ENCODE measurements at regions not wholly inside any gene's neighbourhood (a gene's known extent, or its start where the extent isn't known, plus 50 kb on each side); places are given as distances from the start of the nearest gene placed in this dataset.

DNA sequence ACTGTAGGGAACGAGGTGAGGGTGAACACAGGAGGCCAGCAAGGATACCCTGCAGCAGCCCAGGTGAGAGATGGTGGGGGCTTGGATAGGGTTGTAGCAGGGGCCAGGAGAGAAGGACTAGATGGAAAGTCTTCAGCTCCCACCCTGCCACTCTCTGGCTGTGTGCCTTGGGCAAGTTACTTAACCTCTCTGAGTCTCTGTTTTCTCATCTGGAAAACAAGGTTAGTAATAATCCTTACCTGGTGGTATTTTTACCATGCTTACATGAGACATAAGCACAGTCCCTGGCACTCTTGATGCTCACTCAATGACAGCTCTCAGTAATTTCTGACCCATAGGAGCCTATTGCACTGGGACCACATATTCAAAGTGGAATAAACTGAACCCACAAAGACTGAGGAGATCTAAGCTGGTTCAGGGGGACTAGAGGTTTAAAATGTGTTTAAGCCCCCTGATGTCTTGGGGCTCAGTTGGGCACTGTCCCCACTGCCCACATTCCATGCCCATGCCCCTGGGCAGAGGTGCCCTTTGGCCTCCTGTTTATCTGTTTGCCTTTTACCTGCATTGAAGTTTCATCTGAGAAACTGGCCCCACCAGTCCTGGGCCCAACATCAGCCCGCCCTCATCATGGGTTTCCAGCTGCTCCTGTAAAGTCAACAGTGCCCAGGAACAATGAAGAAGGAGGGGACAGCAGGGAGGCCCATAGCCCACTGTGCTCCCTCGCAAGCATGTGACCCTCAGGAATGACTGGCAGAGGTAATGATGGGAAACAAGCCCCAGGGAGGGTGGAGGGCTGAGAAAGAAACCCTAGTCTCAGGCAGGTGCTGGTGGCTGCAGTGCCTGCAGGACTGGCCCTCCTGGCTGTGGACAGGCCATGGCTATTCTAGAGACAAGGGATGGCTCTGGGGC lies 104.0 kb downstream of the VEGFA start:
- Histone ChIP-seq H3K27ac (ENCODE audit: low read length) (no peak overlapping the region), H3K4me3 (ENCODE audit: low read depth in 2 of 2, low read length in 2 of 2) (no peak overlapping the region), H3K4me1 (ENCODE audit: control insufficient read depth, insufficient read depth, low read length) (no peaks in the 10 kb centered on the region), H3K9me3 (ENCODE audit: control insufficient read depth, insufficient read depth, low read depth, low read length) (no peaks in the 10 kb centered on the region), H3K36me3 (ENCODE audit: control insufficient read depth, insufficient read depth, low read length) (no peaks in the 10 kb centered on the region), H3K27me3 (ENCODE audit: control insufficient read depth, insufficient read depth, low read length) (no peaks in the 10 kb centered on the region)
- TF ChIP-seq, protein P1, sequence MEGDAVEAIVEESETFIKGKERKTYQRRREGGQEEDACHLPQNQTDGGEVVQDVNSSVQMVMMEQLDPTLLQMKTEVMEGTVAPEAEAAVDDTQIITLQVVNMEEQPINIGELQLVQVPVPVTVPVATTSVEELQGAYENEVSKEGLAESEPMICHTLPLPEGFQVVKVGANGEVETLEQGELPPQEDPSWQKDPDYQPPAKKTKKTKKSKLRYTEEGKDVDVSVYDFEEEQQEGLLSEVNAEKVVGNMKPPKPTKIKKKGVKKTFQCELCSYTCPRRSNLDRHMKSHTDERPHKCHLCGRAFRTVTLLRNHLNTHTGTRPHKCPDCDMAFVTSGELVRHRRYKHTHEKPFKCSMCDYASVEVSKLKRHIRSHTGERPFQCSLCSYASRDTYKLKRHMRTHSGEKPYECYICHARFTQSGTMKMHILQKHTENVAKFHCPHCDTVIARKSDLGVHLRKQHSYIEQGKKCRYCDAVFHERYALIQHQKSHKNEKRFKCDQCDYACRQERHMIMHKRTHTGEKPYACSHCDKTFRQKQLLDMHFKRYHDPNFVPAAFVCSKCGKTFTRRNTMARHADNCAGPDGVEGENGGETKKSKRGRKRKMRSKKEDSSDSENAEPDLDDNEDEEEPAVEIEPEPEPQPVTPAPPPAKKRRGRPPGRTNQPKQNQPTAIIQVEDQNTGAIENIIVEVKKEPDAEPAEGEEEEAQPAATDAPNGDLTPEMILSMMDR (IDR thresholded peaks at IDR 0.05), result no peak
- TF ChIP-seq POLR2AphosphoS5 (IDR thresholded peaks at IDR 0.05; ENCODE audit: low read depth, low read length) (no peak), SIN3A (IDR thresholded peaks at IDR 0.05; ENCODE audit: borderline replicate concordance, insufficient read depth, low read depth, low read length) (no peak), REST (IDR thresholded peaks at IDR 0.05; ENCODE audit: insufficient read depth in 1 of 2, low read depth in 2 of 2, low read length in 1 of 2) (no peak), TCF7L2 (IDR thresholded peaks at IDR 0.05; ENCODE audit: low read depth, low read length) (no peak)
- in situ Hi-C loops (cut with HindIII; ENCODE audit: low pct_unique_long_range_greater_than_20kb, low sequenced_read_pairs) (no loop called here), intact Hi-C loops (cut with micrococcal nuclease; ENCODE audit: unreplicated experiment) (no loop called here)
- ChIA-PET POLR2A (no interaction called here), CTCF (no interaction called here)
- DNase-seq (ENCODE audit: low read depth, low spot score) (no peak), ATAC-seq (no peak)
- BruUV-seq (replicated peaks), result no TSS peak

DNA sequence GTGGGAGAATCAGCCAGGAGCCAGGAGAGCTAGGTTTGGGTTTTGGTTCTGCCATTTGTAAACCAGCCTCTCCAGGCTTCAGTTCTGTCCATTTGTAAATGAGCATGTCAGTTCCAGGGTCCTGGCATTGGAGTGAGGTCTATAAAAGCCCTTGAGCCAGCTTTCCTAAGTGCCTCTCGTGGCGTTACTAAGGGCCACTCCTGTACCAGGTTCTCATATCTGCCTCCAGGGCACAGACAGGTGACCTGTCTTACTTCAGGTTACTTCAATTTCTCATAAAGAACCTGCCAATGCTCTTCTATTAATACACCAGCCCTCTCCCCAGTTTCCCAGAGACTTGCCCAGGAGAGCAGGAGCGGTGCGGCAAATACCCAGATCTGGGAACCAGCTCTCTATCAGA lies 101.9 kb downstream of the VEGFA start:
- no peak overlapping the region for H3K27ac ChIP-seq (ENCODE audit: low read length)
- no peak overlapping the region for H3K4me3 ChIP-seq (ENCODE audit: low read depth in 2 of 2, low read length in 2 of 2)
- no peaks in the 10 kb centered on the region for H3K27me3 ChIP-seq (ENCODE audit: control insufficient read depth, insufficient read depth, low read length)
- TF ChIP-seq TCF7L2 (IDR thresholded peaks at IDR 0.05; ENCODE audit: low read depth, low read length) (no peak), POLR2AphosphoS5 (IDR thresholded peaks at IDR 0.05; ENCODE audit: low read depth, low read length) (no peak), REST (IDR thresholded peaks at IDR 0.05; ENCODE audit: insufficient read depth in 1 of 2, low read depth in 2 of 2, low read length in 1 of 2) (no peak), SIN3A (IDR thresholded peaks at IDR 0.05; ENCODE audit: borderline replicate concordance, insufficient read depth, low read depth, low read length) (no peak)
- TF ChIP-seq, protein P1 (IDR thresholded peaks at IDR 0.05), result no peak
- in situ Hi-C loops (cut with HindIII; ENCODE audit: low pct_unique_long_range_greater_than_20kb, low sequenced_read_pairs), result no loop called here
- no peaks in the 10 kb centered on the region for H3K36me3 ChIP-seq (ENCODE audit: control insufficient read depth, insufficient read depth, low read length)
- ChIA-PET CTCF (no interaction called here), POLR2A (no interaction called here)
- H3K9me3 ChIP-seq (ENCODE audit: control insufficient read depth, insufficient read depth, low read depth, low read length), result no peaks in the 10 kb centered on the region
- no peaks in the 10 kb centered on the region for H3K4me1 ChIP-seq (ENCODE audit: control insufficient read depth, insufficient read depth, low read length)
- ATAC-seq, result no peak
- BruUV-seq (replicated peaks), result no TSS peak
- intact Hi-C loops (cut with micrococcal nuclease; ENCODE audit: unreplicated experiment), result no loop called here
- no peak for DNase-seq (ENCODE audit: low read depth, low spot score)

Data from Panc1 (cell line).